ENCODE measurements at regions not wholly inside any gene's neighbourhood (a gene's known extent, or its start where the extent isn't known, plus 50 kb on each side); places are given as distances from the start of the nearest gene placed in this dataset.

- no peak for ATAC-seq
- Histone ChIP-seq H3K4me1 (no peaks in the 10 kb centered on the region), H3K9me3 (no peaks in the 10 kb centered on the region), H3K36me3 (replicated peaks in 1 of 2; ENCODE audit: insufficient read depth in 1 of 2, low read depth in 2 of 2) (no peaks in the 10 kb centered on the region), H3K4me3 (no peak overlapping the region), H3K27ac (no peak overlapping the region), H3K27me3 (no peaks in the 10 kb centered on the region)
- intact Hi-C loops (cut with DNase I), result no loop called here
- WGBS, 2 donors, result 53 to 61% methylated on average over 3 of the region's 3 CpGs
- no peak for TF ChIP-seq CTCF (IDR thresholded peaks at IDR 0.05)
- no peak for TF ChIP-seq POLR2A (IDR thresholded peaks at IDR 0.05)
- no peak for DNase-seq
These were observed 144.6 kb upstream of the SLC30A5 start for GRCh38 chr5:68949256-68949655.

- no peak for TF ChIP-seq CTCF (IDR thresholded peaks at IDR 0.05)
- TF ChIP-seq POLR2A (IDR thresholded peaks at IDR 0.05), result no peak
- Histone ChIP-seq H3K36me3 (replicated peaks in 1 of 2; ENCODE audit: insufficient read depth in 1 of 2, low read depth in 2 of 2) (no peaks in the 10 kb centered on the region), H3K4me1 (no peaks in the 10 kb centered on the region), H3K9me3 (no peaks in the 10 kb centered on the region), H3K4me3 (no peak overlapping the region), H3K27me3 (no peaks in the 10 kb centered on the region), H3K27ac (no peak overlapping the region)
- no peak for ATAC-seq
- no peak for DNase-seq
- 37 to 48% methylated on average over 4 of the region's 4 CpGs for WGBS, 2 donors
- intact Hi-C loops (cut with DNase I), result no loop called here
These were observed 144.1 kb upstream of the SLC30A5 start for GRCh38 chr5:68949711-68950110.

GRCh38 chr5:68950125-68950524 lies 143.7 kb upstream of the SLC30A5 start:
- Histone ChIP-seq H3K4me3 (no peak overlapping the region), H3K9me3 (no peaks in the 10 kb centered on the region), H3K27ac (no peak overlapping the region), H3K36me3 (replicated peaks in 1 of 2; ENCODE audit: insufficient read depth in 1 of 2, low read depth in 2 of 2) (no peaks in the 10 kb centered on the region), H3K27me3 (no peaks in the 10 kb centered on the region), H3K4me1 (no peaks in the 10 kb centered on the region)
- intact Hi-C loops (cut with DNase I), result no loop called here
- TF ChIP-seq POLR2A (IDR thresholded peaks at IDR 0.05) (no peak), CTCF (IDR thresholded peaks at IDR 0.05) (no peak)
- WGBS, 2 donors, result 45 to 46% methylated on average over 6 of the region's 6 CpGs
- ATAC-seq, result no peak
- DNase-seq, result no peak

- ATAC-seq (no peak), DNase-seq (no peak)
- H3K27ac ChIP-seq, result no peak overlapping the region
- H3K4me1 ChIP-seq, result no peaks in the 10 kb centered on the region
- intact Hi-C loops (cut with DNase I), result no loop called here
- TF ChIP-seq CTCF (IDR thresholded peaks at IDR 0.05) (no peak), POLR2A (IDR thresholded peaks at IDR 0.05) (no peak)
- H3K36me3 ChIP-seq (replicated peaks in 1 of 2; ENCODE audit: insufficient read depth in 1 of 2, low read depth in 2 of 2), result no peaks in the 10 kb centered on the region
- H3K4me3 ChIP-seq, result no peak overlapping the region
- no peaks in the 10 kb centered on the region for H3K27me3 ChIP-seq
- WGBS, 2 donors, result 35 to 88% methylated on average over 1 of the region's 1 CpG
- no peaks in the 10 kb centered on the region for H3K9me3 ChIP-seq
These were observed 142.9 kb upstream of the SLC30A5 start for GRCh38 chr5:68950930-68951329.

GRCh38 chr5:68953231-68953874 lies 140.5 kb upstream of the SLC30A5 start:
- Histone ChIP-seq H3K27ac (no peak overlapping the region), H3K4me3 (no peak overlapping the region), H3K4me1 (no peaks in the 10 kb centered on the region), H3K9me3 (no peaks in the 10 kb centered on the region), H3K36me3 (replicated peaks in 1 of 2; ENCODE audit: insufficient read depth in 1 of 2, low read depth in 2 of 2) (no peaks in the 10 kb centered on the region), H3K27me3 (no peaks in the 10 kb centered on the region)
- ATAC-seq, result no peak
- WGBS, 2 donors, result 36 to 40% methylated on average over 3 of the region's 3 CpGs
- intact Hi-C loops (cut with DNase I), result no loop called here
- DNase-seq, result no peak
- TF ChIP-seq CTCF (IDR thresholded peaks at IDR 0.05) (no peak), POLR2A (IDR thresholded peaks at IDR 0.05) (no peak)
